ENCODE measurements at regions not wholly inside any gene's neighbourhood (a gene's known extent, or its start where the extent isn't known, plus 50 kb on each side); places are given as distances from the start of the nearest gene placed in this dataset.

- no peak for TF ChIP-seq EZH2 (IDR thresholded peaks at IDR 0.05; ENCODE audit: insufficient read depth, poor library complexity, severe bottlenecking)
- no peak for TF ChIP-seq EZH2phosphoT487 (IDR thresholded peaks at IDR 0.05; ENCODE audit: insufficient read depth, low read depth)
Observed at GRCh38 chr7:47215049-47215448, 366.9 kb downstream of the TNS3 start.

All from GM23248 (cell line).